ENCODE measurements at regions not wholly inside any gene's neighbourhood (a gene's known extent, or its start where the extent isn't known, plus 50 kb on each side); places are given as distances from the start of the nearest gene placed in this dataset.

DNA sequence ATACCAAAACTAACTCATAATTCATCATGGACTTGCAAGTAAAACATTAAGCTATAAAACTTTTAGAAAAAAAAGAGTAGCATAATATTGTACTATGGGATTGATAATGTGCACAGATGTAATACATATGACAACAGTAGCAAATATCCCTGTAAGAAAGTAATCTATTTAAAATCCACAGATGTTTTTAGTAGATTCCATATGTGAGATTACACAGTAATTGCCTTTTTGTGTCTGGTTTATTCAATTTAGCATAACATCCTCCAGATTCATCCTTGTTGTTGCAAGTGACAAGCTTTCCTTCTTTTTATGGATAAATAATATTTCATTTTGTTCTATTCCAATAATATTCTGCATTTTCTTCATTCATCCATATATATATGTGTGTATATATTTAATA, 278.2 kb upstream of the LRRTM4 start:
- TF ChIP-seq, protein P1, sequence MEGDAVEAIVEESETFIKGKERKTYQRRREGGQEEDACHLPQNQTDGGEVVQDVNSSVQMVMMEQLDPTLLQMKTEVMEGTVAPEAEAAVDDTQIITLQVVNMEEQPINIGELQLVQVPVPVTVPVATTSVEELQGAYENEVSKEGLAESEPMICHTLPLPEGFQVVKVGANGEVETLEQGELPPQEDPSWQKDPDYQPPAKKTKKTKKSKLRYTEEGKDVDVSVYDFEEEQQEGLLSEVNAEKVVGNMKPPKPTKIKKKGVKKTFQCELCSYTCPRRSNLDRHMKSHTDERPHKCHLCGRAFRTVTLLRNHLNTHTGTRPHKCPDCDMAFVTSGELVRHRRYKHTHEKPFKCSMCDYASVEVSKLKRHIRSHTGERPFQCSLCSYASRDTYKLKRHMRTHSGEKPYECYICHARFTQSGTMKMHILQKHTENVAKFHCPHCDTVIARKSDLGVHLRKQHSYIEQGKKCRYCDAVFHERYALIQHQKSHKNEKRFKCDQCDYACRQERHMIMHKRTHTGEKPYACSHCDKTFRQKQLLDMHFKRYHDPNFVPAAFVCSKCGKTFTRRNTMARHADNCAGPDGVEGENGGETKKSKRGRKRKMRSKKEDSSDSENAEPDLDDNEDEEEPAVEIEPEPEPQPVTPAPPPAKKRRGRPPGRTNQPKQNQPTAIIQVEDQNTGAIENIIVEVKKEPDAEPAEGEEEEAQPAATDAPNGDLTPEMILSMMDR (IDR thresholded peaks at IDR 0.05): no peak
- no peak for TF ChIP-seq EP300 (IDR thresholded peaks at IDR 0.05)
- no peak for TF ChIP-seq POLR2A (IDR thresholded peaks at IDR 0.05)

Measured in sigmoid colon (tissue), 4 donors.